ENCODE measurements at regions not wholly inside any gene's neighbourhood (a gene's known extent, or its start where the extent isn't known, plus 50 kb on each side); places are given as distances from the start of the nearest gene placed in this dataset.

GRCh38 chr7:41028580-41028979, 674.3 kb downstream of the INHBA start:
- Histone ChIP-seq H3K9ac (ENCODE audit: low read length) (peak overlapping the region; percentile 69), H3K4me2 (ENCODE audit: low read length, poor library complexity, severe bottlenecking) (no peak overlapping the region)

GRCh38 chr7:41027428-41028115, 675.3 kb downstream of the INHBA start:
- Histone ChIP-seq H2AK5ac (ENCODE audit: low read length, severe bottlenecking) (peak overlapping the region; percentile 87), H3K18ac (ENCODE audit: low read depth in 1 of 2, low read length in 2 of 2) (peak overlapping the region; percentile 67 to 86), H2BK12ac (ENCODE audit: low read length in 2 of 2) (peak overlapping the region; percentile 4 to 90), H3K4me3 (ENCODE audit: insufficient read depth in 1 of 2, low read depth in 1 of 2, low read length in 2 of 2) (no peak overlapping the region), H3K4ac (ENCODE audit: low read depth in 1 of 2, low read length in 2 of 2) (peak overlapping the region in 1 of 2 experiments; percentile 29), H2BK120ac (ENCODE audit: low read depth, low read length) (peak overlapping the region; percentile 69), H3K36me3 (ENCODE audit: control insufficient read depth in 1 of 2, insufficient read depth in 2 of 2, low read depth in 1 of 2, low read length in 2 of 2) (no peaks in the 10 kb centered on the region), H4K91ac (ENCODE audit: low read length) (peak overlapping the region; percentile 85), H3K4me2 (ENCODE audit: low read length, poor library complexity, severe bottlenecking) (no peak overlapping the region), H3K9ac (ENCODE audit: low read length) (no peak overlapping the region), H4K8ac (ENCODE audit: low read length) (peak overlapping the region; percentile 70), H2AFZ (ENCODE audit: low read depth, low read length) (peak overlapping the region; percentile 68), H3K23ac (ENCODE audit: low read length in 2 of 2) (no peak overlapping the region), H3K9me3 (ENCODE audit: control insufficient read depth, low read length) (no peaks in the 10 kb centered on the region), H3K4me1 (ENCODE audit: control insufficient read depth, insufficient read depth, low read depth, low read length) (peaks cover 10% of the 10 kb centered on the region), H2BK15ac (ENCODE audit: low read depth, poor library complexity, severe bottlenecking) (no peak overlapping the region), H3K27me3 (ENCODE audit: control insufficient read depth in 1 of 2, insufficient read depth in 1 of 2, low read length in 2 of 2) (no peaks in the 10 kb centered on the region), H2BK5ac (ENCODE audit: low read depth, low read length, poor library complexity, severe bottlenecking) (peak overlapping the region; percentile 93), H3K79me1 (replicated peaks; ENCODE audit: low read length, poor library complexity, severe bottlenecking) (no peaks in the 10 kb centered on the region), H3K14ac (ENCODE audit: low read length in 2 of 2) (no peak overlapping the region), H3K27ac (ENCODE audit: low read length, poor library complexity, severe bottlenecking) (peak overlapping the region; percentile 93)
- 0% methylated on average over 3 of the region's 7 CpGs for WGBS
- DNase-seq: peak; percentile 95

More at GRCh38 chr7:41028580-41028979, 674.3 kb downstream of the INHBA start:
- peak overlapping the region; percentile 34 for H4K91ac ChIP-seq (ENCODE audit: low read length)
- H2AFZ ChIP-seq (ENCODE audit: low read depth, low read length): no peak overlapping the region
- no peak for DNase-seq
- peak overlapping the region; percentile 60 for H4K8ac ChIP-seq (ENCODE audit: low read length)
- H3K36me3 ChIP-seq (ENCODE audit: control insufficient read depth in 1 of 2, insufficient read depth in 2 of 2, low read depth in 1 of 2, low read length in 2 of 2): no peaks in the 10 kb centered on the region
- no peaks in the 10 kb centered on the region for H3K9me3 ChIP-seq (ENCODE audit: control insufficient read depth, low read length)
- peaks cover 10% of the 10 kb centered on the region for H3K4me1 ChIP-seq (ENCODE audit: control insufficient read depth, insufficient read depth, low read depth, low read length)
- no peak overlapping the region for H3K4me3 ChIP-seq (ENCODE audit: insufficient read depth in 1 of 2, low read depth in 1 of 2, low read length in 2 of 2)
- H3K27me3 ChIP-seq (ENCODE audit: control insufficient read depth in 1 of 2, insufficient read depth in 1 of 2, low read length in 2 of 2): no peaks in the 10 kb centered on the region
- H2AK5ac ChIP-seq (ENCODE audit: low read length, severe bottlenecking): peak overlapping the region; percentile 59
- 19% methylated on average over 2 of the region's 2 CpGs for WGBS
- peak overlapping the region; percentile 4 for H2BK120ac ChIP-seq (ENCODE audit: low read depth, low read length)
- no peak overlapping the region for H3K14ac ChIP-seq (ENCODE audit: low read length in 2 of 2)
- peak overlapping the region; percentile 81 to 88 for H2BK12ac ChIP-seq (ENCODE audit: low read length in 2 of 2)
- H3K23ac ChIP-seq (ENCODE audit: low read length in 2 of 2): no peak overlapping the region
- H3K4ac ChIP-seq (ENCODE audit: low read depth in 1 of 2, low read length in 2 of 2): no peak overlapping the region
- H3K27ac ChIP-seq (ENCODE audit: low read length, poor library complexity, severe bottlenecking): peak overlapping the region; percentile 77
- H3K18ac ChIP-seq (ENCODE audit: low read depth in 1 of 2, low read length in 2 of 2): peak overlapping the region in 1 of 2 experiments; percentile 78
- no peaks in the 10 kb centered on the region for H3K79me1 ChIP-seq (replicated peaks; ENCODE audit: low read length, poor library complexity, severe bottlenecking)
- H2BK5ac ChIP-seq (ENCODE audit: low read depth, low read length, poor library complexity, severe bottlenecking): no peak overlapping the region
- H2BK15ac ChIP-seq (ENCODE audit: low read depth, poor library complexity, severe bottlenecking): no peak overlapping the region

GRCh38 chr7:41024126-41024525, 678.8 kb downstream of the INHBA start:
- 95% methylated on average over 2 of the region's 4 CpGs for WGBS

DNA sequence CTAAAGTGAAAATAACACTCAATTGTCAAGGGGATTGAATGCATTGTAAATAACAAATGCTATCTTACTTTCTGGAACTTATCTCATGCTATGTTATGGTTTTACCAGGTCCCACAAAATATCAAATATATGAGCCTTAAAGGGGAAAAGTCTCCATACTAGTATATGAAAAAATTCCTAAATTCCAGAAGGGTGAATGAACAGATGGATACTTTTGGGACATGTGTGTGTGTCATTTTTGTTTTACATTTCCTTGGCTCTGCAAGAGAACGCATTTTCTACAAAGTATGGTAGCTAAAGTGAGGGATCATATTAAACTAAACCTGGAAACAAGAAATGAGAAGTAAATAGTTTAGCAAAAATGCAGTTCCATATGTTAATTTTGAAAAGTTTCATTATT, 682.8 kb downstream of the INHBA start:
- H2AFZ ChIP-seq (ENCODE audit: low read depth, low read length): no peak overlapping the region
- H3K4ac ChIP-seq (ENCODE audit: low read depth in 1 of 2, low read length in 2 of 2): no peak overlapping the region
- H2BK15ac ChIP-seq (ENCODE audit: low read depth, poor library complexity, severe bottlenecking): no peak overlapping the region
- H3K9me3 ChIP-seq (ENCODE audit: control insufficient read depth, low read length): no peaks in the 10 kb centered on the region
- no peak overlapping the region for H3K4me3 ChIP-seq (ENCODE audit: insufficient read depth in 1 of 2, low read depth in 1 of 2, low read length in 2 of 2)
- no peak overlapping the region for H2BK5ac ChIP-seq (ENCODE audit: low read depth, low read length, poor library complexity, severe bottlenecking)
- no peak overlapping the region for H3K23ac ChIP-seq (ENCODE audit: low read length in 2 of 2)
- H2AK5ac ChIP-seq (ENCODE audit: low read length, severe bottlenecking): no peak overlapping the region
- H3K27ac ChIP-seq (ENCODE audit: low read length, poor library complexity, severe bottlenecking): no peak overlapping the region
- no peak overlapping the region for H2BK120ac ChIP-seq (ENCODE audit: low read depth, low read length)
- H2BK12ac ChIP-seq (ENCODE audit: low read length in 2 of 2): no peak overlapping the region
- 100% methylated on average over 1 of the region's 1 CpG for WGBS
- H3K14ac ChIP-seq (ENCODE audit: low read length in 2 of 2): no peak overlapping the region
- no peak overlapping the region for H3K18ac ChIP-seq (ENCODE audit: low read depth in 1 of 2, low read length in 2 of 2)
- no peaks in the 10 kb centered on the region for H3K79me1 ChIP-seq (replicated peaks; ENCODE audit: low read length, poor library complexity, severe bottlenecking)
- no peak for DNase-seq
- no peak overlapping the region for H4K91ac ChIP-seq (ENCODE audit: low read length)
- no peaks in the 10 kb centered on the region for H3K36me3 ChIP-seq (ENCODE audit: control insufficient read depth in 1 of 2, insufficient read depth in 2 of 2, low read depth in 1 of 2, low read length in 2 of 2)
- no peak overlapping the region for H3K4me2 ChIP-seq (ENCODE audit: low read length, poor library complexity, severe bottlenecking)
- H3K27me3 ChIP-seq (ENCODE audit: control insufficient read depth in 1 of 2, insufficient read depth in 1 of 2, low read length in 2 of 2): no peaks in the 10 kb centered on the region
- no peak overlapping the region for H4K8ac ChIP-seq (ENCODE audit: low read length)
- no peaks in the 10 kb centered on the region for H3K4me1 ChIP-seq (ENCODE audit: control insufficient read depth, insufficient read depth, low read depth, low read length)
- H3K9ac ChIP-seq (ENCODE audit: low read length): no peak overlapping the region

More at GRCh38 chr7:41024126-41024525, 678.8 kb downstream of the INHBA start:
- Histone ChIP-seq H3K4me2 (ENCODE audit: low read length, poor library complexity, severe bottlenecking) (no peak overlapping the region), H3K18ac (ENCODE audit: low read depth in 1 of 2, low read length in 2 of 2) (no peak overlapping the region), H4K91ac (ENCODE audit: low read length) (no peak overlapping the region), H3K36me3 (ENCODE audit: control insufficient read depth in 1 of 2, insufficient read depth in 2 of 2, low read depth in 1 of 2, low read length in 2 of 2) (no peaks in the 10 kb centered on the region), H2BK12ac (ENCODE audit: low read length in 2 of 2) (no peak overlapping the region), H2AFZ (ENCODE audit: low read depth, low read length) (no peak overlapping the region), H3K9me3 (ENCODE audit: control insufficient read depth, low read length) (no peaks in the 10 kb centered on the region), H2BK5ac (ENCODE audit: low read depth, low read length, poor library complexity, severe bottlenecking) (no peak overlapping the region), H3K4ac (ENCODE audit: low read depth in 1 of 2, low read length in 2 of 2) (no peak overlapping the region), H3K14ac (ENCODE audit: low read length in 2 of 2) (no peak overlapping the region), H3K27ac (ENCODE audit: low read length, poor library complexity, severe bottlenecking) (peak overlapping the region; percentile 3), H3K4me1 (ENCODE audit: control insufficient read depth, insufficient read depth, low read depth, low read length) (peaks cover 8% of the 10 kb centered on the region), H3K79me1 (replicated peaks; ENCODE audit: low read length, poor library complexity, severe bottlenecking) (no peaks in the 10 kb centered on the region), H3K9ac (ENCODE audit: low read length) (no peak overlapping the region), H4K8ac (ENCODE audit: low read length) (no peak overlapping the region), H3K23ac (ENCODE audit: low read length in 2 of 2) (no peak overlapping the region), H2BK120ac (ENCODE audit: low read depth, low read length) (no peak overlapping the region), H3K4me3 (ENCODE audit: insufficient read depth in 1 of 2, low read depth in 1 of 2, low read length in 2 of 2) (no peak overlapping the region), H3K27me3 (ENCODE audit: control insufficient read depth in 1 of 2, insufficient read depth in 1 of 2, low read length in 2 of 2) (no peaks in the 10 kb centered on the region), H2AK5ac (ENCODE audit: low read length, severe bottlenecking) (no peak overlapping the region), H2BK15ac (ENCODE audit: low read depth, poor library complexity, severe bottlenecking) (no peak overlapping the region)
- DNase-seq: no peak

Data from mesenchymal stem cell (in vitro differentiated cells and primary cell).